GM19240 (cell line): ENCODE measurements at regions not wholly inside any gene's neighbourhood (a gene's known extent, or its start where the extent isn't known, plus 50 kb on each side); places are given as distances from the start of the nearest gene placed in this dataset.
"Not testable (repeated sequence)": the region's sequence is repeated elsewhere in the genome, so short reads cannot be mapped to it uniquely, and the experiment has no call there.

Source experiments
- DNase-seq: peaks from one replicate; pipeline ENCODE4 v3.0.0; 2011; ENCODE audit warnings: low spot score; ENCODE audit not compliant: insufficient read length

DNA sequence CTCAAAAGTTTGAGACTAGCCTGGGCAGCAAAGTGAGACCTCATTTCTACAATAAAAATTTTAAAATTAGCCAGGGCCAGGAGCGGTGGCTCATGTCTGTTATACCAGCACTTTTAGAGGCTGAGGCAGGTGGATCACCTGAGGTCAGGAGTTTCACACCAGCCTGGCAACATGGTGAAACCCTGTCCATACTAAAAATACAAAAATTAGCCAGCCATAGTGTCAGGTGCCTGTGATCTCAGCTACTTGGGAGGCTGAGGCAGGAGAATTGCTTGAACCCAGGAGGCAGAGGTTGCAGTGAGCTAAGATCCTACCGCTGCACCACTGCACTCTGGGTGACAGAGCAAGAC, 85.1 kb upstream of the MAP4 start:
- DNase-seq, result not testable (repeated sequence)

DNA sequence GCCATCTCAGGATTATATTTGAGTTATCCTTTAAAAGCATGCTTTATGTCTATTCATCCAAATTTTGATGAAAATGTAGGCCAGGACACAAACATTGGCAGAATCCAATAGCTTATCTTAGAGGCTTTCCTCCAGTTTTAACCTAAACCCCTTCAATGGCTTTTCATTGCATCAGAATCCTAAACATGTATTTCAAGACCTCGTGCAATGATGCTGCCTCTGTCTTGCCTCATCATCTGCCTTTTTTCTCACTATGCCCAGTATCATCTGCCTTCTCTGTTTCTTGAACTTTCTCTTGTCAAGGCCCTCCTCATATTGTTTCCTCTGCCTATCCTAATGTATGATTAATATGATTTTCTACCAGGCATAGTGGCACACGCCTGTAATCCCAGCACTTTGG, 76.1 kb upstream of the MAP4 start:
- no peak for DNase-seq

DNA sequence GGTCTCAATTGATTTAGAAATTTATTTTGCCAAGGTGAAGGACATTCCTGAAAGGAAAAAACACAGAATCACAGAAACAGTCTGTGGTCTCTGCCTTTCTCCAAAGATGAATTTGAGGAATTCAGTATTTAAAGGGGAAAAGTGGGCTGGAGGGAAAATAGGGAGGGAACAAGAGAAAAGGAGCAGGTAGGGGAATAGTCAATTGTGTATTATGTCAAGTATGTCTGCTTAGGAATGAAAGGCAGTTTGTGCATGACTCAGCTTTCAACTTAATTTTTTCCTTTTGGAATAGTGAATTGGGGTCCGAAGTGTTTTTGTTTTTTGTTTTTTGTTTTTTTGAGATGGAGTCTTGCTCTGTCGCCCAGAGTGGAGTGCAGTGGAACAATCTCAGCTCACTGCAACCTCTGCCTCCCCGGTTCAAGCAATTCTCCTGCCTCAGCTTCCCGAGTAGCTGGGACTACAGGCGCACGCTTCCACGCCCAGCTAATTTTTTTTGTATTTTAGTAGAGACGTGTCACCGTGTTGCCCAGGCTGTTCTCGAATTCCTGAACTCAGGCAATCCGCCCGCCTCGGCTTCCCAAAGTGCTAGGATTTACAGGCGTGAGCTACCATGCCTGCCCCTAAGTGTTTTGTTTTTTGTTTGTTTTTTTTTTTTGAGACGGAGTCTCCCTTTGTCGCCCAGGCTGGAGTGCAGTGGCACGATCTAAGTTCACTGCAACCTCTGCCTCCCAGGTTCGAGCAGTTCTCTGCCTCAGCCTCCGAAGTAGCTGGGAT, 74.1 kb upstream of the MAP4 start:
- DNase-seq, result no peak

DNA sequence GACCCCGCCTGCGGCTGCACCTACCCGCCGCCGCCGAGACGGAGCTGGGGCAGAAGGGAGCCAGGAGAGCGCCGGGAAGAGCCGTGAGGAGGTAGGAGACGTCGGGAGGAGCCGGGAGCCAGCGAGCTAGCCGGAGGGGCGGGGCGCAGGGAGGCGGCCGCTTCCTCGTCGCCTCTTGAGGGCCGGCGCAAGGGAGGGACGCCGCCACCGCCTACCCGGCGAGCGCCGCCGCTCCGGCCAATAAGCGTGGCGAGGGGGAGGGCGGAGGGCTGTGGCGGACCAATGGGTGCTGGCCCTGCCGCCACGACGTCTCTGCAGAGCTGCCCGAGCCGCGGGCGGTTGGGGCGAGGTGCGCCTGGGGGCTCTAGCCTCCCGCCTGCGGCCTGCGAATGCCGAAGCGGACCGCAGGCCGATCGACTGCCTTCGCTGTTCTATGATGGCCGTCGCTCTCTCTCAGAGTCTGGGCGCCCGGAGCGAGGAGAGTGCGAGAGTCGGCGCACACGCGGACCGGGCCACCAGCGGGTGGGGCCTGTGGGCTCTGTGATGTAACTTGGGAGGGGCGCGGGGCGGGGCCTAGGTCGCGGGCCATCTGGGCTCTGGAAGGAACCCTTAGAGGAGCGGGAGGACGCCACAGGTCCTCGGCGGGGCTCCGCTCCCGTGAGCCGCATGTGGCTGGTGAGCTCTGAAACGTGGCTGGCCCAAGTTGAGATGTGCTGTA, 72.7 kb upstream of the MAP4 start:
- peak; percentile 71 for DNase-seq

GRCh38 chr3:48088056-48088748, 72.0 kb upstream of the MAP4 start:
- no peak for DNase-seq

DNA sequence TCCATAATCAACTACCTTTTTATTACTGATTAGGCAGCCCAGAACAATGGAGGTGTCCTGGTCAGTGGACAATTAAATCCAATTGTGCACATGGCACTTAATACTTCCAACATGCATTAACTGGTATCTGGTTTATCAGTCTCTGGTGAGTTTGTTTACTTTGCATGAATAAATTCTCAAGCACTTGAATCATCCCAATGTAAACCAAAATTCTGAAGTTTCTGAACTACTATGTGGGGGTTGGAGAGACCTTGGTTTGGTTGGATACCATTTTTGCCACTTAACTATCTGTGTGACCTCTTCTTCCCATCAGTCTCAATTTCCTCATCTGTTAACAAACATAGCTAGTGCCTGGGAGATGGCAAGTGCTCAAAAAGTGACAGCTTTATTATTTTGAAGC, 70.5 kb upstream of the MAP4 start:
- no peak for DNase-seq

- peak; percentile 4 for DNase-seq
These were observed 68.7 kb upstream of the MAP4 start for GRCh38 chr3:48084929-48085328.

- DNase-seq, result no peak
These were observed 68.0 kb upstream of the MAP4 start for GRCh38 chr3:48084170-48084569.

DNA sequence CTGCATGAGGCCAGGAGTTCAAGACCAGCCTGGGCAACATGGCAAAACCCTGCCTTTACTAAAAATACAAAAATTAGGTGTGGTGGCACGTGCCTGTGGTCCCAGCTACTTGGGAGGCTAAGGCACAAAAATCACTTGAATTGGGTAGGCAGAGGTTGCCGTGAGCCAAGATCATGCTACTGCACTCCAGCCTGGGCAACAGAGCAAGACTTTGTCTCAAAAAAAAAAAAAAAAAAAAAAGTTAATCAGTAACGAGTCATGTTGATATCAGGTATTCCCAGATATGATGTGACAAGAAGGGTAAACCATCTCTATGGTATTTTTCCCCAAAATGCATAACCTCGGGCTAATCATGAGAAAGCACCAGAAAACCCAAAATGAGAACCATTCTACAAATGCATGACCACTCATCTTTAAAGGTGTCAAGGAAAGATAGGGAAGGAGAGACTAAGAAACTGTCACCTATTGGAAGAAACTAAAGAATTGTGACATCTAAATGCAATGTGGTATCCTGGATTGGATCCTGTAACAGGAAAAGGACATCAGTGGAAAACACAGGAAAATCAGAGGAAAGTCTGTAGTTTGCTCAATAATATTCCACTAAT, 66.5 kb upstream of the MAP4 start:
- no peak for DNase-seq

- no peak for DNase-seq
These were observed 61.6 kb upstream of the MAP4 start for GRCh38 chr3:48077815-48078214.

- no peak for DNase-seq
These were observed 53.8 kb upstream of the MAP4 start for GRCh38 chr3:48070030-48070429.

DNA sequence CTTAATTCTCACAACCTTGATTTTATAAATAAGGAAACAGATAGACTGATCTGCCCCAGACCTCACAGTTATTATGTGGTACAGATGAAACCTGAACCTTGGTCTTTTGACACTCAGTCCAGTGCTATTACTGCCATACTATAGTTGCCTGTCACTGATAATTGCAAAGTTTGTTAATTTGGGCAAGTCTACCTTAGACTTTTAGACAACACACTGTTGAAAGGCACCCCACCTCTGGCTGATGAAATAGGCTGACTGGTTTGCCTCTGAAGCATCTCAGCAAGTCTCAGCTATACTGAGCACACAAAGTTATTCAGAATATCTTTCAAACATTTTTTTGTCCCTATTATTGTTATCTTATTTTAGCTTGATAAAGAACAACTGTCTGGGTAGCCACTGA, 53.1 kb upstream of the MAP4 start:
- DNase-seq, result no peak

DNA sequence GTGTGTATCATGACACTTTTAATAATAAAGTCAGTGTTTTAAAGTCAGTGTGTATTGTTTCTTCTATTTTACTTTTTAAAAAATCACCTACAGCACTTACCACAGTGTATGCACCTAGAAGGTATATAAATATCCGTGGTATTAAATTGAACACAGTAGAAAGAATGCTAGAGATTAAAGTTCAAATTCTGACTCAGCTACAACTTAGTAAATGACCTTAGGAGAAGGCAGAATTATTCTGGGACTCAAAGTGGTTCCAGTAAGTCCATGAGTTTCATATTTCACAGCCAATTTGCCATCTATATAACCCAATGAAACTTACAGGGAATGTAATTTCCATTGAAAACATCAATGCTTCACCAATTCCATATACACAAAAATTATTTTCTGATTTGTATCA, 52.7 kb upstream of the MAP4 start:
- no peak for DNase-seq

DNA sequence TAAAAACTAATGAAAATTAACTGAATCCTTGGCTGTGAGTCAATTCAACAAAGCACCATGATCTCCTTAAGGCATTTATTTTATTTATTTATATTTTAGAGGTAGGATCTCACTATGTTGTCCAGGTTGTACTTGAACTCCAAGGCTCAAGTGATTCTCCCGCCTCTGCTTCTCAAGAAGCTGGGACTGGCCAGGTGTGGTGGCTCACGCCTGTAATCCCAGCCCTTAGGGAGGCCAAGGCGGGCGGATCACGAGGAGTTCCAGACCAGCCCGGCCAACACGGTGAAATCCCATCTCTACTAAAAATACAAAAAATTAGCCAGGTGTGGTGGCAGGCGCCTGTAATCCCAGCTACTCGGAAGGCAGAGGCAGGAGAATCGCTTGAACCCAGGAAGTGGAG, 52.1 kb upstream of the MAP4 start:
- DNase-seq, result not testable (repeated sequence)

DNA sequence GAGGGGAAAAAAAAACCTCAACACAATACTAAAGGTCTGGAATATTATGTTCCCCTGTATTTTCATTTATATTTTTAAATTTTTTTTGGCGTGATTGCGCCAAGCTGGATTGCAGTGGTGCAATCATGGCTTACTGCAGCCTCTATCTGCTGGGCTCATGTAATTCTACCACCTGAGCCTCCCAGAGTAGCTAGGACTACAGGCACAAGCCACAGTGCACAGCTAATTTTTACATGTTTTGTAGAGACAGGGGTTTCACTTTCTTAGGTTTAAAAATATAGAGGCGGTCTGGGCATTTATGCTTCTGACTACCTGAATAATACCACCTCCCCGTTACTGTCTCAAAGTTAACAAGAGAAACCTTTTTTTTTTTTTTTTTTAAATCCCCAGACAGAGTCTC, 51.1 kb upstream of the MAP4 start:
- DNase-seq, result no peak
